ENCODE measurements at regions not wholly inside any gene's neighbourhood (a gene's known extent, or its start where the extent isn't known, plus 50 kb on each side); places are given as distances from the start of the nearest gene placed in this dataset.

GRCh38 chr1:218938259-218938658, 235.4 kb upstream of the LYPLAL1 start:
- peak in 1 of 2 donors; percentile 31 for DNase-seq (ENCODE audit: low read depth in 2 of 2)
- H3K4me2 ChIP-seq (ENCODE audit: extremely low read depth, insufficient read depth, low read length), result no peak overlapping the region

DNA sequence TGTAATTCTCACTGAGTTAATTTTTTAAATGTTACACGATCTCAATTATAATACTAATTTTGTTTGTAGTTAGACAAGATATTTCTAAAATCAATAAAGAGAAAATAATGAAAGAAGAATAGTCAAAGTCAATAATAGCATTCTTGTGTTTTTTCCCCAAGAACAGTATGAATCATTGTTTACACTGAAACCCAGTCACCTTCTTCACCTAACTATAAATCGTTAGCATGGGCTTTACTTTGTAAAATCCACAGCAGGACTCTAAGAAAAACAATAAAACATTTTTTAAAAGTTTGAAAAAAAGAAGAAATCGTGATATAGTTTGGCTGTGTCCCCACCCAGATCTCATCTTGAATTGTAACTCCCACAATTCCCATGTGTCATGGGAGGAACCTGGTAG, 234.6 kb upstream of the LYPLAL1 start:
- no peak for DNase-seq (ENCODE audit: low read depth in 2 of 2)
- Histone ChIP-seq H3K4me1 (ENCODE audit: control insufficient read depth, extremely low read depth, insufficient read depth, low read length) (no peaks in the 10 kb centered on the region), H4K20me1 (ENCODE audit: control insufficient read depth, extremely low read depth, insufficient read depth, low read length) (no peaks in the 10 kb centered on the region), H3K79me2 (ENCODE audit: control insufficient read depth, insufficient read depth, low read length) (no peaks in the 10 kb centered on the region), H3K4me2 (ENCODE audit: extremely low read depth, insufficient read depth, low read length) (no peak overlapping the region), H3K27ac (ENCODE audit: insufficient read depth, low read length) (no peak overlapping the region), H2AFZ (ENCODE audit: low read length) (no peak overlapping the region), H3K36me3 (ENCODE audit: control insufficient read depth, insufficient read depth, low read length) (no peaks in the 10 kb centered on the region), H3K9ac (ENCODE audit: insufficient read depth, low read length) (no peak overlapping the region), H3K9me3 (ENCODE audit: control insufficient read depth, insufficient read depth, low read depth, low read length) (no peaks in the 10 kb centered on the region), H3K4me3 (replicated peaks in 1 of 4; ENCODE audit: control extremely low read depth in 1 of 4, insufficient read depth in 1 of 4, low read depth in 3 of 4, low read length in 4 of 4) (no peak overlapping the region), H3K27me3 (ENCODE audit: control insufficient read depth, insufficient read depth, low read length) (no peaks in the 10 kb centered on the region)
- TF ChIP-seq, protein P1, sequence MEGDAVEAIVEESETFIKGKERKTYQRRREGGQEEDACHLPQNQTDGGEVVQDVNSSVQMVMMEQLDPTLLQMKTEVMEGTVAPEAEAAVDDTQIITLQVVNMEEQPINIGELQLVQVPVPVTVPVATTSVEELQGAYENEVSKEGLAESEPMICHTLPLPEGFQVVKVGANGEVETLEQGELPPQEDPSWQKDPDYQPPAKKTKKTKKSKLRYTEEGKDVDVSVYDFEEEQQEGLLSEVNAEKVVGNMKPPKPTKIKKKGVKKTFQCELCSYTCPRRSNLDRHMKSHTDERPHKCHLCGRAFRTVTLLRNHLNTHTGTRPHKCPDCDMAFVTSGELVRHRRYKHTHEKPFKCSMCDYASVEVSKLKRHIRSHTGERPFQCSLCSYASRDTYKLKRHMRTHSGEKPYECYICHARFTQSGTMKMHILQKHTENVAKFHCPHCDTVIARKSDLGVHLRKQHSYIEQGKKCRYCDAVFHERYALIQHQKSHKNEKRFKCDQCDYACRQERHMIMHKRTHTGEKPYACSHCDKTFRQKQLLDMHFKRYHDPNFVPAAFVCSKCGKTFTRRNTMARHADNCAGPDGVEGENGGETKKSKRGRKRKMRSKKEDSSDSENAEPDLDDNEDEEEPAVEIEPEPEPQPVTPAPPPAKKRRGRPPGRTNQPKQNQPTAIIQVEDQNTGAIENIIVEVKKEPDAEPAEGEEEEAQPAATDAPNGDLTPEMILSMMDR (conservative IDR thresholded peaks at IDR 0.05 in 1 of 2, IDR thresholded peaks at IDR 0.05 in 1 of 2; ENCODE audit: low read depth in 1 of 2, low read length in 2 of 2), result no peak
- TF ChIP-seq EZH2 (IDR thresholded peaks at IDR 0.05; ENCODE audit: low read length, missing control alignments), result no peak

More at GRCh38 chr1:218938259-218938658, 235.4 kb upstream of the LYPLAL1 start:
- no peaks in the 10 kb centered on the region for H3K4me1 ChIP-seq (ENCODE audit: control insufficient read depth, extremely low read depth, insufficient read depth, low read length)
- no peak overlapping the region for H2AFZ ChIP-seq (ENCODE audit: low read length)
- no peaks in the 10 kb centered on the region for H3K36me3 ChIP-seq (ENCODE audit: control insufficient read depth, insufficient read depth, low read length)
- no peak overlapping the region for H3K4me3 ChIP-seq (replicated peaks in 1 of 4; ENCODE audit: control extremely low read depth in 1 of 4, insufficient read depth in 1 of 4, low read depth in 3 of 4, low read length in 4 of 4)
- H3K79me2 ChIP-seq (ENCODE audit: control insufficient read depth, insufficient read depth, low read length), result no peaks in the 10 kb centered on the region
- no peaks in the 10 kb centered on the region for H4K20me1 ChIP-seq (ENCODE audit: control insufficient read depth, extremely low read depth, insufficient read depth, low read length)
- no peaks in the 10 kb centered on the region for H3K27me3 ChIP-seq (ENCODE audit: control insufficient read depth, insufficient read depth, low read length)
- TF ChIP-seq, protein P1 (conservative IDR thresholded peaks at IDR 0.05 in 1 of 2, IDR thresholded peaks at IDR 0.05 in 1 of 2; ENCODE audit: low read depth in 1 of 2, low read length in 2 of 2), result no peak
- TF ChIP-seq EZH2 (IDR thresholded peaks at IDR 0.05; ENCODE audit: low read length, missing control alignments), result no peak
- no peaks in the 10 kb centered on the region for H3K9me3 ChIP-seq (ENCODE audit: control insufficient read depth, insufficient read depth, low read depth, low read length)
- no peak overlapping the region for H3K27ac ChIP-seq (ENCODE audit: insufficient read depth, low read length)
- H3K9ac ChIP-seq (ENCODE audit: insufficient read depth, low read length), result no peak overlapping the region

DNA sequence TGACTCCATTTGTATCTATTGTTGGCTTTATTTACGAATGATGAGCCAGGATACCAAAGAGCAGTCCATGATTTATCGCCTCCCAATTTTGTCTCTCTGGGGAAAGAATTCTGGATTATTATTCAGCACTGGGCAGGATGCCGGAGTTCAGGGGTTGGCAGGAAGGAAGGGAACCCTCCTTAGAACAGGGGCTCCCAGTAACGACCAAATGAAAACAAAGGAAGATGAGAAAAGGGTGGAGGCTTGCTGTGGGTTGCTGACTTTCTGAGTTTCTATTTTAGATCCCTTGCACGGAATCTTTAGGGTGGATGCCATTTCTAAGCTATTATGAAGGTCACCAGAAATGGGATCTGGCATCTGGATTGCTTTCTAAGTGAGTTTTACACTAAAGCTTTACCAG, 231.2 kb upstream of the LYPLAL1 start:
- no peak overlapping the region for H3K9ac ChIP-seq (ENCODE audit: insufficient read depth, low read length)
- H3K27ac ChIP-seq (ENCODE audit: insufficient read depth, low read length), result no peak overlapping the region
- no peaks in the 10 kb centered on the region for H3K36me3 ChIP-seq (ENCODE audit: control insufficient read depth, insufficient read depth, low read length)
- TF ChIP-seq, protein P1 (conservative IDR thresholded peaks at IDR 0.05 in 1 of 2, IDR thresholded peaks at IDR 0.05 in 1 of 2; ENCODE audit: low read depth in 1 of 2, low read length in 2 of 2), result no peak
- no peak for TF ChIP-seq EZH2 (IDR thresholded peaks at IDR 0.05; ENCODE audit: low read length, missing control alignments)
- no peaks in the 10 kb centered on the region for H3K27me3 ChIP-seq (ENCODE audit: control insufficient read depth, insufficient read depth, low read length)
- no peaks in the 10 kb centered on the region for H3K9me3 ChIP-seq (ENCODE audit: control insufficient read depth, insufficient read depth, low read depth, low read length)
- H3K4me3 ChIP-seq (replicated peaks in 1 of 4; ENCODE audit: control extremely low read depth in 1 of 4, insufficient read depth in 1 of 4, low read depth in 3 of 4, low read length in 4 of 4), result no peak overlapping the region
- H3K4me1 ChIP-seq (ENCODE audit: control insufficient read depth, extremely low read depth, insufficient read depth, low read length), result no peaks in the 10 kb centered on the region
- peak overlapping the region; percentile 36 for H2AFZ ChIP-seq (ENCODE audit: low read length)
- H4K20me1 ChIP-seq (ENCODE audit: control insufficient read depth, extremely low read depth, insufficient read depth, low read length), result no peaks in the 10 kb centered on the region
- H3K4me2 ChIP-seq (ENCODE audit: extremely low read depth, insufficient read depth, low read length), result no peak overlapping the region
- no peak for DNase-seq (ENCODE audit: low read depth in 2 of 2)
- H3K79me2 ChIP-seq (ENCODE audit: control insufficient read depth, insufficient read depth, low read length), result no peaks in the 10 kb centered on the region
